ENCODE measurements at regions not wholly inside any gene's neighbourhood (a gene's known extent, or its start where the extent isn't known, plus 50 kb on each side); places are given as distances from the start of the nearest gene placed in this dataset.

DNA sequence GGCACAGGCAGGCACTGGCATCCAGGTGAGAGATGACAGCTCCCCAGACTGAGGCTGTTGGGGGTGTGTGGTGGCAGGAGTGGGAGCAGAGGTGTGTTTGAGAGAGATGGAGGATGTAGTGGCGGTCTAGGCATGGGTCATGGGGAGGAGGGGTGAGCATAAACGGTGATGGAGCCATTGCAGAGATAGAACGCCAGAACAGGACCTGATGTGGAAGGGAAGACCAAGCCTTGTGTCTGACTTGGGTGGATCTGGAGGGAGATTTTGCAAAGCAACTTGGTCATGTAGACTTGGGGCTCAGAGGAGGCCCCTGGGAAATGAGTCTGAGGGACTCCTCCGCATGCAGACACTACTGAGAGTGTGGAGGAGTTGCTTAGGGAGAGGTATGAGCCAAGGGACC lies 50.0 kb upstream of the CLDN5 start:
- H3K4me1 ChIP-seq (ENCODE audit: control insufficient read depth in 1 of 2, insufficient read depth in 2 of 2, low read length in 2 of 2), result peaks cover 30 to 33% of the 10 kb centered on the region in 2 donors
- H3K4me3 Mint-ChIP-seq, result no peak overlapping the region
- no peak overlapping the region for H3K4me3 ChIP-seq (replicated peaks in 1 of 3; ENCODE audit: low read depth in 2 of 3, low read length in 3 of 3)
- no peak overlapping the region for H2AFZ ChIP-seq (ENCODE audit: insufficient read depth, low read depth, low read length, poor library complexity, severe bottlenecking)
- intact Hi-C loops (cut with micrococcal nuclease), result no loop called here
- no peaks in the 10 kb centered on the region for H3K36me3 Mint-ChIP-seq
- no peaks in the 10 kb centered on the region for H3K9me3 Mint-ChIP-seq
- no peak overlapping the region for H3K9ac ChIP-seq (ENCODE audit: insufficient read depth, low read length, poor library complexity, severe bottlenecking)
- DNase-seq, result no peak
- no peaks in the 10 kb centered on the region for H3K9me3 ChIP-seq (replicated peaks in 1 of 2; ENCODE audit: control insufficient read depth in 1 of 2, insufficient read depth in 1 of 2, low read length in 2 of 2)
- peak overlapping the region in 1 of 7 donors; percentile 10 for H3K27ac Mint-ChIP-seq
- H3K27ac ChIP-seq (ENCODE audit: low read depth in 1 of 2, low read length in 2 of 2), result no peak overlapping the region
- H3K27me3 ChIP-seq (ENCODE audit: control insufficient read depth in 2 of 2, insufficient read depth in 2 of 2, low read length in 2 of 2), result no peaks in the 10 kb centered on the region
- no peak overlapping the region for H3K4me2 ChIP-seq (replicated peaks; ENCODE audit: extremely low read depth, low read length, poor library complexity, severe bottlenecking)
- no peaks in the 10 kb centered on the region for H4K20me1 ChIP-seq (ENCODE audit: insufficient read depth, low read length)
- no peaks in the 10 kb centered on the region for H3K36me3 ChIP-seq (replicated peaks in 1 of 2; ENCODE audit: control insufficient read depth in 1 of 2, insufficient read depth in 2 of 2, low read length in 2 of 2)
- no peaks in the 10 kb centered on the region for H3K79me2 ChIP-seq (ENCODE audit: insufficient read depth, low read length)
- H3K4me1 Mint-ChIP-seq, result peaks cover 32% of the 10 kb centered on the region
- 98% methylated on average over 4 of the region's 4 CpGs for WGBS (ENCODE audit: insufficient coverage)
- TF ChIP-seq, protein P1, sequence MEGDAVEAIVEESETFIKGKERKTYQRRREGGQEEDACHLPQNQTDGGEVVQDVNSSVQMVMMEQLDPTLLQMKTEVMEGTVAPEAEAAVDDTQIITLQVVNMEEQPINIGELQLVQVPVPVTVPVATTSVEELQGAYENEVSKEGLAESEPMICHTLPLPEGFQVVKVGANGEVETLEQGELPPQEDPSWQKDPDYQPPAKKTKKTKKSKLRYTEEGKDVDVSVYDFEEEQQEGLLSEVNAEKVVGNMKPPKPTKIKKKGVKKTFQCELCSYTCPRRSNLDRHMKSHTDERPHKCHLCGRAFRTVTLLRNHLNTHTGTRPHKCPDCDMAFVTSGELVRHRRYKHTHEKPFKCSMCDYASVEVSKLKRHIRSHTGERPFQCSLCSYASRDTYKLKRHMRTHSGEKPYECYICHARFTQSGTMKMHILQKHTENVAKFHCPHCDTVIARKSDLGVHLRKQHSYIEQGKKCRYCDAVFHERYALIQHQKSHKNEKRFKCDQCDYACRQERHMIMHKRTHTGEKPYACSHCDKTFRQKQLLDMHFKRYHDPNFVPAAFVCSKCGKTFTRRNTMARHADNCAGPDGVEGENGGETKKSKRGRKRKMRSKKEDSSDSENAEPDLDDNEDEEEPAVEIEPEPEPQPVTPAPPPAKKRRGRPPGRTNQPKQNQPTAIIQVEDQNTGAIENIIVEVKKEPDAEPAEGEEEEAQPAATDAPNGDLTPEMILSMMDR (IDR thresholded peaks at IDR 0.05), result no peak
- peaks cover 4 to 6% (median 4%) of the 10 kb centered on the region in 3 donors for H3K27me3 Mint-ChIP-seq (ENCODE audit: low read depth in 3 of 3)

DNA sequence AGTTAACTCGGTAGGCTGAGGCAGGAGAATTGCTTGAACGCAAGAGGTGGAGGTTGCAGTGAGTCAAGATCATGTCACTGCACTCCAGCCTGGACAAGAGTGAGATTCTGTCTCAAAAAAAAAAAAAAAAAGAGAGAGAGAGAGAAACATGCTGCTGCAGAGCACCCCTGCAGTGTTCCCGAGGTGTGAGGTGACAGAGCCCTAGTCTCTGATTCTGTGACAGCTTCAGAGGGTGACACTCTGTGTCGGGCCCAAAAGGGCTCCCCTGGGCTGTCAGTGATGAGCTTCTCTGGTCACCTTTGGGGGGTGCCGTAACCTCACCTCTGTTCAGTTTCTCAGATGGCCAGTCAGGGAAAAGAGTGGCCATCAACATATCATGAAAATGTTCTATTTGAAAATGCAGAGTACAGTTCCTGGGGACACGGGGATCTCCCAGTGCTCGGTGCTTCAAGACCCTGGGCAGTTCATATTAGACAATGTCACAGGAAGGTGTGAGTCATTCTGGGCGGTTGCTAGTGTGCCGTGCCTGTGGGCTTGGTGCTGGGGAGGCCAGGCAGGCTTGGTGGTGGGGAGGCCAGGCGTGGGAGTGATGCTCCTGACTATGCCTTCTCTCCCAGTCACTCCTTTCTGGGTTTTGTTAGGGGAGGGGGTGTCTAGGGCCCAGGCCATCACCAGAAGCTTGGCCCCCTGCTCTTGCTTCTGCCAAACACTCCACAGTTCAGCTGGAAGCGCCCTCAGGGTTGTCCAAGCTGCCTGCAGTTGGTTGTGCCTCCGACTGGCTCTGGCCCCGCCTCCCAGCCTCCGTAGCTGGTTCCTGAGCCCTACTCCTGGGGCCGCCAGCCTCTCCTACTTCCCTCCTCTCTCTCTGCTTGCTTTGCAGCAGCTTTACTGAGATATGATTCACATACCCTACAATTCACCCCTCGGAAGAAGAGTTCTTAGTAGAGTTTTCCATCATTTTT lies 52.5 kb upstream of the CLDN5 start:
- Mint-ChIP-seq H3K4me1 (peaks cover 42% of the 10 kb centered on the region), H3K9me3 (no peaks in the 10 kb centered on the region), H3K27ac (peak overlapping the region in 6 of 7 donors; percentile 21 to 88 (median 76)), H3K4me3 (peak overlapping the region in 1 of 2 donors; percentile 77), H3K36me3 (no peaks in the 10 kb centered on the region), H3K27me3 (ENCODE audit: low read depth in 3 of 3) (peaks cover 4 to 6% (median 4%) of the 10 kb centered on the region in 3 donors)
- TF ChIP-seq, protein P1 (IDR thresholded peaks at IDR 0.05), result no peak
- DNase-seq, result peak; percentile 51 to 74 (median 59)
- Histone ChIP-seq H3K9ac (ENCODE audit: insufficient read depth, low read length, poor library complexity, severe bottlenecking) (peak overlapping the region; percentile 53), H2AFZ (ENCODE audit: insufficient read depth, low read depth, low read length, poor library complexity, severe bottlenecking) (peak overlapping the region; percentile 73), H3K4me3 (replicated peaks in 1 of 3; ENCODE audit: low read depth in 2 of 3, low read length in 3 of 3) (peak overlapping the region in 1 of 3 experiments; percentile 38), H3K4me1 (ENCODE audit: control insufficient read depth in 1 of 2, insufficient read depth in 2 of 2, low read length in 2 of 2) (peaks cover 35 to 41% of the 10 kb centered on the region in 2 donors), H3K27me3 (ENCODE audit: control insufficient read depth in 2 of 2, insufficient read depth in 2 of 2, low read length in 2 of 2) (no peaks in the 10 kb centered on the region), H3K79me2 (ENCODE audit: insufficient read depth, low read length) (no peaks in the 10 kb centered on the region), H3K27ac (ENCODE audit: low read depth in 1 of 2, low read length in 2 of 2) (peak overlapping the region; percentile 0 to 54), H3K9me3 (replicated peaks in 1 of 2; ENCODE audit: control insufficient read depth in 1 of 2, insufficient read depth in 1 of 2, low read length in 2 of 2) (no peaks in the 10 kb centered on the region), H4K20me1 (ENCODE audit: insufficient read depth, low read length) (no peaks in the 10 kb centered on the region), H3K4me2 (replicated peaks; ENCODE audit: extremely low read depth, low read length, poor library complexity, severe bottlenecking) (peak overlapping the region; percentile 59), H3K36me3 (replicated peaks in 1 of 2; ENCODE audit: control insufficient read depth in 1 of 2, insufficient read depth in 2 of 2, low read length in 2 of 2) (no peaks in the 10 kb centered on the region)
- intact Hi-C loops (cut with micrococcal nuclease), result no loop called here
- WGBS (ENCODE audit: insufficient coverage), result 41% methylated on average over 7 of the region's 16 CpGs
